GM19397 (cell line): ENCODE measurements at regions not wholly inside any gene's neighbourhood (a gene's known extent, or its start where the extent isn't known, plus 50 kb on each side); places are given as distances from the start of the nearest gene placed in this dataset.
"Not testable (repeated sequence)": the region's sequence is repeated elsewhere in the genome, so short reads cannot be mapped to it uniquely, and the experiment has no call there.

Source experiments
- ATAC-seq: cut with Tn5 transposase; IDR thresholded peaks from one replicate; pipeline ENCODE4 v1.9.1; 2021; ENCODE audit warnings: mild to moderate bottlenecking, moderate library complexity; ENCODE audit not compliant: unreplicated experiment

DNA sequence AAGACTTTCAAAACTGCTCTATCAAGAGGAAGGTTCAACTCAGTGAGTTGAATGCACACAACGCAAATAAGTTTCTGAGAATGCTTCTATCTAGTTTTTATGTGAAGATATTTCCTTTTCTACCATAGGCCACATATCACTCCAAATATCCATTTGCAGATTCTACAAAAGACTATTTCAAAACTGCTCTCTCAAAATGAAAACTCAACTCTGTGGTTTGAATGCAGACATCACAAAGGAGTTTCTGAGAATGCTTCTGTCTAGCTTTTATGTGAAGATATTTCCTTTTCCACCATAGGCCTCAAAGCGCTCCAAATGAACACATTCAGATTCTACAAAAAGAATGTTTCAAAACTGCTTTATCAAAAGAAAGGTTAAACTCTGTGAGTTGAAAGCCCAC lies 1093.1 kb upstream of the DEFB115 start:
- not testable (repeated sequence) for ATAC-seq

DNA sequence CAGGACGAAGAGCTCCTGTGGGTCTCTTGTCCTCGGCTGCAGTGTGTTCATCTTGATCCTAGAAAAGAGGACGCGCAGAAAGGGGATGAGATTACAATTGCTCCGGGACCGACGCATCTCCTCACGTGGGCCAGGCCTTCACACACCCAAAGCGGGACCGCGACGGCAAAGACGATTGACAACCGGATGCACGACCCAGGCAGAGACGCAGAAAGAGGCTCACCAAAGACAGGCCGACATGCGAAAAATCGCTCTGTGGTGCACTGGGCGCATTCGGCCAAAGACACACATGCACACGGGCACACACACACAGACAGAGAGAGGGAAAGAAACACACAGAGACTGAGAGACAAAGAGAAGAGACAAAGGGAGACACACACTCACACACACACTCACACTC lies 1089.9 kb upstream of the DEFB115 start:
- no peak for ATAC-seq

DNA sequence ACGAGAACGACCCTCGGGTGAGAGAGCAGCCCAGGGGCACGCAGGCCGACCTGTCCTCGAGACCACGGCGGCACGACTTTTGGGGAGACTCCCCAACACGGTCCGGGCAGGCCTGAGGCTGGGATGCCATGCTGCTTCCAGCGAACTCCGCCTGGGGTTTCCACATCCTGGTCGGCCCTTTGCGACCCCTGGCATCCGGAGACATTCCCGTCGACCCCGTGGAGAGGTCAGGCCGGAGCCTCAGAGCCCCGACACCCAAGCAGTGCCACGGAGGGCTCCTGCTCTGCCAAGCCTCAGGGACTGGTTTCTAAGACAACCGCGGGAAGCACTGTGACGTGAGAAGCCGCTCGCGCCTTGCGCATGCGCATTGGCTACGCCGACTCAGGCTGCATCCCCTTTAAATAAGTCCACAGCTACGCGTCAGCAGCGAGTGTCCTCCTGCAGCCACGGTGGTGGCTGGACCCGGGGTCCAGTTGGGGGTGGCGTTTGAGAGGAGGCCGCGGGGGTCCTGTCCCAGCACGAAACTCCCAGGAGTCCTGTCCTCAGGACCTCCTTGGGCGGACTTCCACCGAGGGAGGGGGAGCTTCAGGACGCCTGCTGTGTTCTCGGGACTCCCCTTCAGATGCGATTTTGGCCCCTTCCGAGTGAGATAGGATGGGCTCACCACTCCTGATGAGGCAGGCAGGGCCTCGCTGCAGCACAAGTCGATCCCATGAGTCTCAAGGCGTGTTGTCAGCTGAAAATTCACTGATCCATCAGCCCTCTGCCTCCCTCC lies 1089.3 kb upstream of the DEFB115 start:
- ATAC-seq: no peak

DNA sequence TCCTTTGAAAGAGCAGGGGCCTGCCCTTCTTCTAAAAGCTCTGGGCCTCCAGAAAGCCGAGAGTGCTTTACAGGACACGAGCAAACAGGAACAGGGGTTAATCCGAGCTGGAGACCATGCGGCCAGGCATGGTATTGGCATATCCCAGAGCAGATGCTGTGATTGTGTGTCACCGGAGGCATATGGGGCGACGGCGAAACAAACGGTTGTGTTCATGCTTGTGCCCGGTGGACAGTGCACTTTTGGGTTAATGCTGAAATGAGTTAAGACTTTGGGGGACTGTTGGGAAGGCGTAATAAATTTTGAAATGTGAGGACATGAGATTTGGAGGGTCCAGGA lies 1088.7 kb upstream of the DEFB115 start:
- ATAC-seq: no peak

DNA sequence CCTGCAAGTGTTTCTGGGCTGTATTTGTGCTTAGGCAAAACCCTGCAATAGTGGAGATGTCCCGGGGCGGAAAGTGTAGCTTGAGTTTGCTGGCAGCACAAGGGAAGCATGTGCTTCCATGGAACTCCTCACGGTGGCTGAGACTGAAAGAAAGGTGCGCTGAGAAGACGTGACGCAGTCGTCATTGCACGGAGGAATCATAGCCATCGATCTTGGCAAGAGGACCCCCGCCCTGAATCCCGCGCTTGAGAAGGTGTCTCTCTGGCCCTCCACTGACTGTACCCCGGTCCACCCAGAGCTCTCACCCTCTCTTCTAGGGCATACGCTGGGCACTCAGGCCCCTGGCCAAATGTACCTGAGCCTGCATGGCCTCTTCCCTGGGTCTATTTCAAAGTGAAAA lies 1081.8 kb upstream of the DEFB115 start:
- ATAC-seq: no peak

DNA sequence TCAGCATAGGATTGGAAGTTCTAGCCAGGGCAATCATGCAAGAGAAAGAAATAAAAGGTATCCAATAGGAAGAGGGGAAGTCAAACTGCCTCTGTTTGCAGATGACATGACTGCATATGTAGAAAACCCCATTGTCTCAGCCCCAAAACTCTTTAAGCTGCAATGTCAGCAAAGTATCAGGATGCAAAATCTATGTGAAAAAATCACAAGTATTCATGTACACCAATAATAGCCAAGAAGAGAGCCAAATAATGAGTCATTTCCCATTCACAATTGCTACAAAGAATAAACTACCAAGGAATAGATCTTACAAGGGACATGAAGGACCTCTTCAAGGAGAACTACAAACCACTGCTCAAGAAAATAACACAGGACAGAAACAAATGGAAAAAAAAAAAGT lies 1074.3 kb upstream of the DEFB115 start:
- ATAC-seq: not testable (repeated sequence)

DNA sequence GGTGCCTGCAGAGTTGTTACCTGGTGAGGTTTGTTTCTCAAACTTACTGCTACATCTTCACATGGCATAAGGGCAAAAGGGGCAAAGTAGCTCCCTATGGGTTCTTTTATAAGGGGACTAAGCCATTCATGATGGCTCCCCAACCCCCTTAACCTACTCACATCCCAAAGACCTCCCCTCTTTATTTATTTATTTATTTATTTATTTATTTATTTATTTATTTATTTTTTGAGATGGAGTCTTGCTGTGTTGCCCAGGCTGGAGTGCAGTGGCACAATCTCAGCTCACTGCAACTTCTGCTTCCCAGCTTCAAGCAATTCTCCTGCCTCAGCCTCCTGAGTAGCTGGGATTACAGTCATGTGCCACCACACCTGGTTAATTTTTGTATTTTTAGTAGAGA lies 1065.7 kb upstream of the DEFB115 start:
- not testable (repeated sequence) for ATAC-seq

DNA sequence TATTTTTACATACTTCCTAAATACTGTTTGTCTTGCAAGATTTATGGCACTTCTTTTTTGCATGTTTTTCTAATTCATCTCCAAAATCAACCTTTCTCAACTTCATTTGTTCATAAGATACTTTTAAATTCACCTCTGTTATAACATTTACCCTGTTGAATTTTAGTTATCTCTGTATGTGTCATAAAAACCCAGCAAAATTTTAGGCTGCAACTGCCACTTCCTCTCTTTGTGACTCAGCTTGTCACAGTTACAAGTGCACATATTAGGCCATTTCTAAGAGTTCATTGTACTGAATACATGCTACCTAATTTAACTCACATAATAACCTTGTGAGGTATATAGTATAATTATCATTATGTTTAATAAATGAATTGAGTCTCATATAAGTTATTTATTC lies 1023.0 kb upstream of the DEFB115 start:
- ATAC-seq: not testable (repeated sequence)

DNA sequence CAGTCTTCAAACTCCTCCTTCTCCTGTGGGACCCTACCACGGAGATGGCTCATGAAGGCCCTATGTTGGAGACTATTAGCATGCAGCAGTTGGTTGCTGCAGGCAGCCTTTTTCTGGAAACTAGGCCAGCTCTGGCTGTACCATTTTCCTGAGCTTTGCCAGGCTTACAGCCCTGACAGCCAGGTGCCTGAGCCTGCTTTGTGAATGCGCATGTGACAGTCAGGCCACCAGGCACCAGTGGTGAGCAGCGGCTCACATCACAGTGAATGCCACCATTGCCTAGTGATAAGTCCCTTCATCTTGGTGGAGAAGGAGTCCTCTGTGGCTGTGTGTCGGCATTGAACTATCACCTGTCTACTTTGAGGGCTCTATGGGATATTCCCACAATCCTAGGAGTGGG lies 982.4 kb upstream of the DEFB115 start:
- ATAC-seq: not testable (repeated sequence)

DNA sequence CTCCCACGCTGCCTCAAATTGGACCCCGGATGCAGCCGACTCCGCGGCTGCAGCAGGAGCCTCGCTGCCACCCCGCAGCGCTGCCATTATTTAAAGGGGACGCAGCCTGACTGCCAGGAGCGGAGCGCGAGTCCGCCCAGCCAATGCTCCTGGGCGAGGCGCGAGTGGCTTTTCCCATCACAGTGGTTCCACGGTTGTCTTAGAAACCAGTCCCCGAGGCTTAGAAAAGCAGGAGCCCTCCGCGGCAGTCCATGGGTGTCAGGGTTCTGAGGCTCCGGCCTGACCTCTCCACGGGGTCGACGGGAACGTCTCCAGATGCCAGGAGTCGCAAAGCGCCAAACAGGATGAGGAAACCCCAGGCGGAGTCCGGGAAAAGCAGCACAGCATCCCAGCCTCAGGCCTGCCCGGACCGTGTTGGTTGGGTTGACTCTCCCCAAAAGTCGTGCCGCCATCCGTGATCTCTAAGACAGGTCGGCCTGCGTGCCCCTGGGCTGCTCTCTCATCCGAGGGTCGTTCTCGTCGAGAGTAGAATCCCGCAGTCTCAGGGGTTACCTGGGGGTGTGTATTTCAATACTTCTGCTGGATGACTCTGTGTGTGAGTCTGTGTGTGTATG lies 975.8 kb upstream of the DEFB115 start:
- ATAC-seq: no peak

DNA sequence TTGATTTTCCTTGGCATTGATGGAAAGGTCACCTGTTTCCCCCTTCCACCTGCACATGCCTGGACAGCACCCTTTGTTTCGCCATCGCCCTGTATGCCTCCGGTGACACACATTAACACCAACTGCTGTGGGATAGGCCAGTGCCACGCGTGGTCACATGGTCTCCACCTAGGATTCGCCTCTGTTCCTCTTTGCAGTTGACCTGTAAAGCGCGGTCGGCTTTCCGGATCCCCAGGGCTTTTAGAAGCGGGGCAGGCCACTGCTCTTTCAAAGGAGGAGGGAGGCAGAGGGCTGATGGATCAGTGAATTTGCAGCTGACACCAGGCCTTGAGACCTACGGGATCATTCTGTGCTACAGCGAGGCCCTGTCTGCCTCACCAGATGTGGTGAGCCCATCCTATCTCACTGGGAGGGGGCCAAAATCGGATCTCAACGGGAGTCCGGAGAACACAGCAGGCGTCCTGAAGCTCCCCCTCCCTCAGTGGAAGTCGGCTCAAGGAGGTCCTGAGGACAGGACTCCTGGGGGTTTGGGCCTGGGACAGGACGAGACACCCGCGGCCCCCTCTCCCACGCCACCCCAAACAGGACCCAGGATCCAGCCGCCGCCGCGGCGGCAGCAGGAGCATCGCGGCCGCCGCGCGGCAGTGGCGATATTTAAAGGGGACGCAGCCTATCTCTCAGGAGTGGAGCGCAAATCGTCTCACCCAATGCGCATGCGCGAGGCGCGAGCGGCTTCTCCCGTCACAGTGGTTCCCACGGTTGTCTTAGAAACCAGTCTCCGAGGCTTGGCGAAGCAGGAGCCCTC lies 973.8 kb upstream of the DEFB115 start:
- ATAC-seq: not testable (repeated sequence)

DNA sequence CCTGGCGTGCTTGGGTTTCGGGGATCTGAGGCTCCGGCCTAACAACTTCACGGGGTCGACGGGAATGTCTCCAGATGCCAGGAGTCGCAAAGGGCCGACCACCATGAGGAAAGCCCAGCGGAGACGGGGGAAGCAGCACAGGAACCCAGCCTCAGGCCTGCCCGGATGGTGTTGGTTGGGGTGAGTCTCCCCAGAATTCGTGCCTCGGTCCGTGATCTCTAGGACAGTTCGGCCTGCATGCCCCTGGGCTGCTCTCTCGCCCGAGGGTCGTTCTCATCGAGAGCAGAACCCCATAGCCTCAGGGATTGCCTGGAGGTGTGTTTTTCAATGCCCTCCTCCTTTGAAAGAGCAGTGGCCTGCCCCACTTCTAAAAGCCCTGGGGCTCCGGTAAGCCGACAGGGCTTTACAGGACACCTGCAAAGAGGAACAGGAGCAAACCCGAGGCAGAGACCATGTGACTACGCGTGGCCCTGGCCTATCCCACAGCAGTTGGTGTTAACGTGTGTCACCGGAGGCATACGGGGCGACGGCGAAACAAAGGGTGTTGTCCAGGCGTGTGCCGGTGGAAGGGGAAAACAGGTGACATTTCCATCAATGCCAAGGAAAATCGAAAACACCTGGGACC lies 973.1 kb upstream of the DEFB115 start:
- ATAC-seq: no peak

DNA sequence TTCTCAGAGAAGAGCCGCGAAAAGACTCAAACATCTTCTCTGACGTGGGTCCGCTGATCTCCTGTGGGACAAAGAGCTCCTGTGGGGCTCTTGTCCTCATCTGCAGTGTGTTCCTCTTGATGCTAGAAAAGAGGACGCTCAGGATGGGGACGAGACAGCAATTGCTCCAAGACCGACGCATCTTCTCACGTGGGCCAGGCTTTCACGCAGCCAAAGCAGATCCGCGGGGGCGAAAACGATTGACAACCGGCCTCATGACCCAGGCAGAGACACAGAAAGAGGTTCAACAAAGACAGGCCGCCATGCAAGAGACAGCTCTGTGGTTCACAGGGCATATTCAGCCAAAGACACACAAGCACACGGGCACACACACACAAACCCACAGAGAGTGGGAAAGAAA lies 971.8 kb upstream of the DEFB115 start:
- no peak for ATAC-seq

DNA sequence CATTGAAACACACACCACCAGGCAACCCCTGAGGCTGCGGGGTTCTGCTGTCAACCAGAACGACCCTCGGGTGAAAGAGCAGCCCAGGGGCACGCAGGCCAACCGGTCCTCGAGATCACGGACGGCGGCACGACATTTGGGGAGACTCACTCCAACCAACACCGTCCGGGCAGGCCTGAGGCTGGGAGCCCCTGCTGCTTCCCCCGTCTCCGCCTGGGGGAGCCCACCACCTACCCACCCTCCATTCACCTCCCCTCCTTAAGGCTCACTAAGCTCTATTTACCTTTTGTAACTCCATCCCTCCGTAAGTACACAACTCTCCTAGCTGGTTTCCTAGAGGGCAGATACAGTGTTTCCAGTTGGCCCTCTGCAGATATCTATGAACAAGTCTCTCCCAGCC lies 971.3 kb upstream of the DEFB115 start:
- no peak for ATAC-seq

DNA sequence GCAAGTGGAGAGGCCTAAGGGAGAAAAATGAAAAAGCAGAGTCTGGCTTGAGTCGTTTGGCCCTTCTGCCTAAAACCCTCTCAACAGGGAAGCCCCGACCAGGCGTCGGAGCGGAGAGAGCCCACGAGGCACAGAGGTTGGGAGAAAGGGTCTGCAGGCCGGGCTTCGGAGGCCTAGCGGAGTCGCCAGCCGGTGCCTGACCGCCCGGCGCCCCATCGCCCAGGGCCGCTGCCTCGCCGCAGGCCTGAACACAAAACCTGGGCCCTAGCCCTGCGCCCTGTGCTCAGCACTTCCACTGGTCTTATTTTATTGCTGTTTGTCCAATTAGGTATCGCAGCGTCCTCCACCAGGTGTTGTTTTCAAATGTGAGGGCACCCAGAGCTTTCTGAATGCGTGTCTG lies 970.0 kb upstream of the DEFB115 start:
- ATAC-seq: not testable (repeated sequence)

DNA sequence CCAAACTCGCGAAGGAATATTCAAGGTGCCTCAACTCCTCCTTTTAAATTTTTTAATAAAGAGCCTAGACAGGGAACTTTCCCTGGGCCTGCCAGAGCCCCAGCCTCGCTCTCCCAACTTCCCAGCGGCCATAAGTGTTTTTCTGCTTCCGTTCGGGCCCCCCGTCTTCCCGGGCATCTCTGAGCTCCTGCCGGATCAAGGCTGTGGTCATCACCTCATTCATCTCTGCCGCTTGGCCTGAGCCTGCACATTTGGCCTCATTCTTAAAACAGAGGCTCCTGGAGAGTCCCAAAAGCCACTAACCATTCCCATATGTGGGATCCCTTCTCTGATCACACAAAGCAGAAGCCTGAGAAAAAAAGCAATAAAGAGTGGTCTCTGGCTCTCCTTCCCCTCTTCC lies 969.1 kb upstream of the DEFB115 start:
- no peak for ATAC-seq

DNA sequence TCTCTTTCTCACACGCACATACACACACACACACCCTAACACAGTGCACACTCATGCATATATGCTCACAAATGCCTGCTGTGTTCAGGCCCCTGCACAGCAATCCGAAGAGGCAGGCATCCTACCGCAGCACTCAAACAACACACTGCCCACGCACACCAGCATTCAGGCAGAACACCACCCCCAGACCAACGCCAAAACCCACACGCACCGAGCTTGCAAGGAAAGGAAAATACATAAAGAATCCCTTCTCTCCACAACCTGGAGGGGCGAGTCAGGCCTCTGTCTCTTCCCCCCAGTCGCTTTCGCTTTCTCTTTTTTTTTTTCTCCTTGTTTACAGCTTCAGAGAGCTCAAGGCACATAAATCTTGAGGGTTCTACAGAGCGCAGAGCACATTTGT lies 968.4 kb upstream of the DEFB115 start:
- ATAC-seq: not testable (repeated sequence)

DNA sequence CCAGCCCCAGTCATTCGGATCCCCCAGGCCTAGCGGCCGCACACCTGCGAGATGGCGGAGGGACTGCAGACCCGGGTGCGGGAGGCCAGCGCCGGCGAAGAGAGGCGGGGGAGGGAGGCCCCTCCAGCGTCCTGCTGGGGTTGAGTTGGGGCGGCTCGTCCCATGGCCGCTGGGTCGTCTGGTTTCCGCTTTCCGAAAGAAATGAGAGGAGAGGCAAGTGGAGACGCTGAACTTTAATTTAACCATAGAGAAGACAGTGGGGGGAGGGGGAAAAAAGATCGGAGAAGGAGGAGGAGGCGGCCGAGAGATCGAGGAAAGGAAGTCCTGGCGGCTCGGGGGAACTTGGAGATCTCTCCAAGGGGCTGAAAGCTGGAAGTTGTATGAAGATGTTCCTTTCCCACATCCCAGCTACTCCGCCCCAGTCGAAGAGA lies 967.7 kb upstream of the DEFB115 start:
- ATAC-seq: not testable (repeated sequence)

DNA sequence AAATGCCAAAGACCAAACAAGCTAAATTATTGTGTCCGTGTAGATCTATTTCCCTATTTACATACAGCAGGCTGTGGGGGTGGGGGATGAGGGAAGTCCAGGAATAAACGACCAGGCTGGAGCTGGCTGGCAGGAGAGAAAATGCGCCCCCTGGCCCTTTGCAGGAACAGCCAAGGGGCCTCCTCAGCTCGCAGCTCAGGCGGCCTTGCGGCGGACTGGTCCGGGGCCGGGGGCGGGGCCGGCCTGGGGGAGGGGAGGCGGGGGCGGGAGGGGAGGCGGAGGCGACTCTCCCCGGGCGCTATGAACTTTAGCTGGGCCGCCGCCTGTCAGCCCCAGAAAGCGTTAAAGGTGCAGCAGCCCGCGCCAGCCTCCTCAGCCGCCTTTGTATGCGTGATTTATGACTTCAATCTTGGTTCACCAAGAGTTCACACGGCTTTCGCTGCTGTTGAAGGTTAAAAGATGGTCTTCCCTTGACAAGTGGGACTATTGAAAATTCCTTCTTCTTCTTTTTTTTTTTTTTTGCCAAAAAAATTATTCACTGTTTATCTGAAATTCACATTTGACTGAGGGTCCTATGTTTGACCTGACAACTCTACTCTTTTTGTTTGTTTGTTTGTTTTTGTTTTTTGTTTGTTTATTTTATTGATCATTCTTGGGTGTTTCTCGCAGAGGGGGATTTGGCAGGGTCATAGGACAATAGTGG lies 967.0 kb upstream of the DEFB115 start:
- peak; percentile 64 for ATAC-seq

DNA sequence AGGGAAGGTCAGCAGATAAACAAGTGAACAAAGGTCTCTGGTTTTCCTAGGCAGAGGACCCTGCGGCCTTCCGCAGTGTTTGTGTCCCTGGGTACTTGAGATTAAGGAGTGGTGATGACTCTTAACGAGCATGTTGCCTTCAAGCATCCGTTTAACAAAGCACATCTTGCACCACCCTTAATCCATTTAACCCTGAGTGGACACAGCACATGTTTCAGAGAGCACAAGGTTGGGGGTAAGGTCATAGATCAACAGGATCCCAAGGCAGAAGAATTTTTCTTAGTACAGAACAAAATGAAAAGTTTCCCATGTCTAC lies 966.4 kb upstream of the DEFB115 start:
- ATAC-seq: not testable (repeated sequence)

DNA sequence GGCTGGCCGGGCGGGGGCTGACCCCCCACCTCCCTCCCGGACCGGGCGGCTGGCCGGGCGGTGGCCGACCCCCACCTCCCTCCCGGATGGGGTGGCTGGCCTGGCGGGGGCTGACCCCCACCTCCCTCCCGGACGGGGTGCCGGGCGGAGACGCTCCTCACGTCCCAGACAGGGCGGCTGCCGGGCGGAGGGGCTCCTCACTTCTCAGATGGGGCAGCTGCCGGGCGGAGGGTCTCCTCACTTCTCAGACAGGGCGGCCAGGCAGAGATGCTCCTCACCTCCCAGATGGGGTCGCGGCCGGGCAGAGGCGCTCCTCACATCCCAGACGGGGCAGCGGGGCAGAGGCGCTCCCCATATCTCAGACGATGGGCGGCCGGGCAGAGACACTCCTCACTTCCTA lies 965.8 kb upstream of the DEFB115 start:
- not testable (repeated sequence) for ATAC-seq
